Spleen (tissue), 11 donors: ENCODE measurements at regions not wholly inside any gene's neighbourhood (a gene's known extent, or its start where the extent isn't known, plus 50 kb on each side); places are given as distances from the start of the nearest gene placed in this dataset.

Experiments
- DNase-seq: peaks from one replicate; pipeline ENCODE4 v3.0.0-alpha.2; 2020
- H3K27ac ChIP-seq, 8 donors: fragments of 200-600 bp; sonication (generic) in 7 of 8; 1 replicate in 4 of 8; 2 replicates in 4 of 8; pipeline versions ENCODE4 v1.5.0 to v1.8.0; 2016 to 2021; ENCODE audit warnings: inconsistent platforms in 4 of 8, mild to moderate bottlenecking in 4 of 8, moderate library complexity in 1 of 8
- H3K27me3 ChIP-seq, 7 donors: fragments of 200-600 bp; sonication (generic) in 6 of 7; replicated peaks in 1 of 7; 1 replicate in 4 of 7; 2 replicates in 3 of 7; pipeline versions ENCODE4 v1.5.0 to v1.8.0; 2016 to 2021; ENCODE audit warnings: inconsistent platforms in 3 of 7, mild to moderate bottlenecking in 1 of 7
- H3K36me3 ChIP-seq, 6 donors: fragments of 200-600 bp; sonication (generic) in 5 of 6; 1 replicate in 4 of 6; 2 replicates in 2 of 6; pipeline versions ENCODE4 v1.5.0 to v1.8.0; 2016 to 2021; ENCODE audit warnings: inconsistent platforms in 2 of 6
- H3K4me1 ChIP-seq, 6 donors: fragments of 200-600 bp; sonication (generic) in 5 of 6; 1 replicate in 3 of 6; 2 replicates in 3 of 6; pipeline versions ENCODE4 v1.5.0 to v1.8.0; 2016 to 2021; ENCODE audit warnings: inconsistent platforms in 3 of 6
- H3K4me3 ChIP-seq, 8 donors: fragments of 200-600 bp; sonication (generic) in 7 of 8; 1 replicate in 4 of 8; 2 replicates in 4 of 8; pipeline versions ENCODE4 v1.5.0 to v1.8.0; 2016 to 2021; ENCODE audit warnings: inconsistent platforms in 4 of 8, mild to moderate bottlenecking in 4 of 8, moderate library complexity in 2 of 8
- H3K9me3 ChIP-seq, 8 donors: fragments of 200-600 bp; sonication (generic) in 7 of 8; 1 replicate in 4 of 8; 2 replicates in 4 of 8; pipeline versions ENCODE4 v1.5.0 to v1.8.0; 2016 to 2021; ENCODE audit warnings: inconsistent platforms in 4 of 8
- CTCF ChIP-seq, 11 experiments: fragments of 200-600 bp in 7 of 11; fragments of 450-650 bp in 4 of 11; sonication (generic) in 4 of 11; IDR thresholded peaks in 8 of 11; conservative IDR thresholded peaks in 3 of 11; 1 replicate in 7 of 11; 2 replicates in 4 of 11; pipeline versions ENCODE4 v1.4.0 to v1.8.0; 2016 to 2021; ENCODE audit warnings: antibody characterized with exemption in 11 of 11, inconsistent platforms in 4 of 11, mild to moderate bottlenecking in 1 of 11
- POLR2A ChIP-seq, 3 donors: fragments of 450-650 bp; IDR thresholded peaks; one replicate each; pipeline ENCODE4 v1.5.1; 2017; ENCODE audit warnings: antibody characterized with exemption in 3 of 3, mild to moderate bottlenecking in 1 of 3
- POLR2AphosphoS5 ChIP-seq, 3 donors: sonication (generic); formaldehyde crosslinking; IDR thresholded peaks; one replicate each; pipeline ENCODE4 v1.5.1; 2017; ENCODE audit warnings: antibody characterized with exemption in 3 of 3
- WGBS, 5 donors: extraction: QIAGEN DNeasy Blood & Tissue Kit in 3 of 5; methylation state at CpG; one replicate each; pipeline versions ENCODE4 v1.1.5 to v1.1.7; 2013 to 2018; 5-methylcytosine and 5-hydroxymethylcytosine counted together
- intact Hi-C: fragments of 100-400 bp; cut with DNase I; formaldehyde crosslinking; loops from one replicate; pipeline ENCODE4 v1.15.0; 2023; ENCODE audit warnings: low total_unique reads
- donor health status: healthy with polysubstance abuse.
- donor health status: DM: no; HTN: no; CAD: no; lungs with moderate emphysema.
- donor health status: DM: no; HTN: no; CAD: no.
- donor health status: Bipolar disorder and iron deficiency.
- donor health status: healthy.
- donor health status: DM: no; HTN: no; CAD: no.
- donor health status: DM: yes; HTN: yes; CAD: no.

- TF ChIP-seq CTCF (IDR thresholded peaks at IDR 0.05 in 8 of 11, conservative IDR thresholded peaks at IDR 0.05 in 3 of 11) (no peak), POLR2AphosphoS5 (IDR thresholded peaks at IDR 0.05) (no peak), POLR2A (IDR thresholded peaks at IDR 0.05) (no peak)
- Histone ChIP-seq H3K4me1 (no peaks in the 10 kb centered on the region), H3K27ac (no peak overlapping the region), H3K9me3 (peaks cover 0 to 22% (median 0%) of the 10 kb centered on the region in 8 donors), H3K36me3 (no peaks in the 10 kb centered on the region), H3K27me3 (no peaks in the 10 kb centered on the region), H3K4me3 (no peak overlapping the region)
- 53 to 79% (median 75%) methylated on average over 2 of the region's 2 CpGs for WGBS, 5 donors
- no peak for DNase-seq
- intact Hi-C loops: no loop called here
Measured at GRCh38 chrX:45602151-45602550, 401.5 kb upstream of the DIPK2B start.

- no peaks in the 10 kb centered on the region for H3K4me1 ChIP-seq
- H3K27me3 ChIP-seq: no peaks in the 10 kb centered on the region
- no peak overlapping the region for H3K27ac ChIP-seq
- WGBS, 5 donors: 60 to 83% (median 79%) methylated on average over 5 of the region's 5 CpGs
- TF ChIP-seq POLR2A (IDR thresholded peaks at IDR 0.05) (no peak), POLR2AphosphoS5 (IDR thresholded peaks at IDR 0.05) (no peak), CTCF (IDR thresholded peaks at IDR 0.05 in 8 of 11, conservative IDR thresholded peaks at IDR 0.05 in 3 of 11) (no peak)
- no peaks in the 10 kb centered on the region for H3K36me3 ChIP-seq
- H3K4me3 ChIP-seq: no peak overlapping the region
- intact Hi-C loops: no loop called here
- DNase-seq: no peak
- H3K9me3 ChIP-seq: peaks cover 0 to 12% (median 0%) of the 10 kb centered on the region in 8 donors
Measured at GRCh38 chrX:45601052-45601451, 400.4 kb upstream of the DIPK2B start.

GRCh38 chrX:45598861-45599260 is 398.2 kb upstream of the DIPK2B start:
- Histone ChIP-seq H3K27me3 (no peaks in the 10 kb centered on the region), H3K9me3 (no peaks in the 10 kb centered on the region), H3K27ac (no peak overlapping the region), H3K4me3 (no peak overlapping the region), H3K36me3 (no peaks in the 10 kb centered on the region), H3K4me1 (no peaks in the 10 kb centered on the region)
- 76 to 94% (median 85%) methylated on average over 3 of the region's 3 CpGs for WGBS, 5 donors
- DNase-seq: no peak
- intact Hi-C loops: no loop called here
- TF ChIP-seq CTCF (IDR thresholded peaks at IDR 0.05 in 8 of 11, conservative IDR thresholded peaks at IDR 0.05 in 3 of 11): no peak
- TF ChIP-seq POLR2AphosphoS5 (IDR thresholded peaks at IDR 0.05): no peak
- TF ChIP-seq POLR2A (IDR thresholded peaks at IDR 0.05): no peak

GRCh38 chrX:45596188-45596808 is 395.6 kb upstream of the DIPK2B start:
- WGBS, 5 donors: 45 to 89% (median 57%) methylated on average over 2 of the region's 2 CpGs
- H3K36me3 ChIP-seq: no peaks in the 10 kb centered on the region
- H3K27me3 ChIP-seq: no peaks in the 10 kb centered on the region
- intact Hi-C loops: no loop called here
- no peaks in the 10 kb centered on the region for H3K4me1 ChIP-seq
- TF ChIP-seq POLR2A (IDR thresholded peaks at IDR 0.05) (no peak), CTCF (IDR thresholded peaks at IDR 0.05 in 8 of 11, conservative IDR thresholded peaks at IDR 0.05 in 3 of 11) (no peak), POLR2AphosphoS5 (IDR thresholded peaks at IDR 0.05) (no peak)
- H3K4me3 ChIP-seq: no peak overlapping the region
- no peak for DNase-seq
- no peaks in the 10 kb centered on the region for H3K9me3 ChIP-seq
- no peak overlapping the region for H3K27ac ChIP-seq
